ENCODE measurements at regions not wholly inside any gene's neighbourhood (a gene's known extent, or its start where the extent isn't known, plus 50 kb on each side); places are given as distances from the start of the nearest gene placed in this dataset.

DNA sequence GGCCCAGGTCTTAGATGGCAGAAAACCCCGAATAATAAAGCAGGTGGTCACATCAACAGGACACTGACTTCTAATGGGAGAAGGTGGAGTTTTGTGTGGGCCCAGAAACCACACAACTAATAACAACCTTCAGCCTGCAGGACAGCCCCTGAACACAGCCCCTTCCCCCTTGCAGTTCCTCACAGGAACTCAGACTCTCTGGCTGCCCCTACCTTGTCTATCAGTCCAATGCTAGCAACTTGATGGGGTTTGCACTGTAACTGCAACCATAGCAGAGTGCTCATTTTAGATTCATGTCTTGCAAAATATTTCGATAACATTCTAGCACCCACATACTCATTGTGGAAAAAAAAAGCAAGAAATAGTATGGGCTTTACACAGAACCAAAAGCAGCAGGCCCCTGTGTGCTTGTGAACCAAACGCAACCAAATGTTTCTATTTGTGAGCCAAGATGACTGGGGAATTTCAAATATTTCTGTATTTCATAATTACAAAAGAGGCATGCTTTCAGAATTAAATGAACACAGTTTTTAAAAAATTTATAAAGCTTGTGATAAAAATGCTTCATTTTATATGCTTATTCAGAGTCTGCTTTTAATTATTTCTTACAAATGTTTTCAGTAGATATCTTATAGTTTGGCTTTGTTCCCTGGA is 62.7 kb upstream of the PDE4D start:
- Histone ChIP-seq H3K4me3 (no peak overlapping the region), H3K4me1 (no peaks in the 10 kb centered on the region), H3K36me3 (no peaks in the 10 kb centered on the region), H3K27me3 (no peaks in the 10 kb centered on the region), H3K27ac (no peak overlapping the region), H3K9me3 (no peaks in the 10 kb centered on the region), H3K9ac (ENCODE audit: low read depth in 2 of 2, low read length in 2 of 2) (no peak overlapping the region)
- intact Hi-C loops (cut with DNase I) = no loop called here
- no peak for DNase-seq
- TF ChIP-seq, protein P1, sequence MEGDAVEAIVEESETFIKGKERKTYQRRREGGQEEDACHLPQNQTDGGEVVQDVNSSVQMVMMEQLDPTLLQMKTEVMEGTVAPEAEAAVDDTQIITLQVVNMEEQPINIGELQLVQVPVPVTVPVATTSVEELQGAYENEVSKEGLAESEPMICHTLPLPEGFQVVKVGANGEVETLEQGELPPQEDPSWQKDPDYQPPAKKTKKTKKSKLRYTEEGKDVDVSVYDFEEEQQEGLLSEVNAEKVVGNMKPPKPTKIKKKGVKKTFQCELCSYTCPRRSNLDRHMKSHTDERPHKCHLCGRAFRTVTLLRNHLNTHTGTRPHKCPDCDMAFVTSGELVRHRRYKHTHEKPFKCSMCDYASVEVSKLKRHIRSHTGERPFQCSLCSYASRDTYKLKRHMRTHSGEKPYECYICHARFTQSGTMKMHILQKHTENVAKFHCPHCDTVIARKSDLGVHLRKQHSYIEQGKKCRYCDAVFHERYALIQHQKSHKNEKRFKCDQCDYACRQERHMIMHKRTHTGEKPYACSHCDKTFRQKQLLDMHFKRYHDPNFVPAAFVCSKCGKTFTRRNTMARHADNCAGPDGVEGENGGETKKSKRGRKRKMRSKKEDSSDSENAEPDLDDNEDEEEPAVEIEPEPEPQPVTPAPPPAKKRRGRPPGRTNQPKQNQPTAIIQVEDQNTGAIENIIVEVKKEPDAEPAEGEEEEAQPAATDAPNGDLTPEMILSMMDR (IDR thresholded peaks at IDR 0.05) = no peak

DNA sequence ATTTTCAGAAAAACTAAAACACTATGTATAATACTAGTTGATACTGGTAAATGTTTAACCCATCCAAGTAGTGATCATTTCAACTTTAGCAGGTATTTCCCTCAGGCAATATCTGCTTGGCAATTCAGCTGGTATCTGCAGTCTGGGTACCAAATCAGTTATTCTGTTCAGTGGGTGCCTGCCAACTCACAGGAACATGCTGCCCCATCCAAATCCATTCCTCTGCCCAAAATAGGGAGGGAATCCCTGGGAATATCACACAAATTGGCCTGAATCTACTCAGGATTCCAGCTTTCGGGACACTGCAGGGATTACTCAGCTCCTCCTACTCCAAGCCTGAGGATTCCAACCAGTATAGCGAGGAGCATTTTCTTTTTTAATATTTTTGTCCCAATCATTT is 61.7 kb upstream of the PDE4D start:
- no peaks in the 10 kb centered on the region for H3K4me1 ChIP-seq
- no peak for DNase-seq
- TF ChIP-seq, protein P1 (IDR thresholded peaks at IDR 0.05) = no peak

DNA sequence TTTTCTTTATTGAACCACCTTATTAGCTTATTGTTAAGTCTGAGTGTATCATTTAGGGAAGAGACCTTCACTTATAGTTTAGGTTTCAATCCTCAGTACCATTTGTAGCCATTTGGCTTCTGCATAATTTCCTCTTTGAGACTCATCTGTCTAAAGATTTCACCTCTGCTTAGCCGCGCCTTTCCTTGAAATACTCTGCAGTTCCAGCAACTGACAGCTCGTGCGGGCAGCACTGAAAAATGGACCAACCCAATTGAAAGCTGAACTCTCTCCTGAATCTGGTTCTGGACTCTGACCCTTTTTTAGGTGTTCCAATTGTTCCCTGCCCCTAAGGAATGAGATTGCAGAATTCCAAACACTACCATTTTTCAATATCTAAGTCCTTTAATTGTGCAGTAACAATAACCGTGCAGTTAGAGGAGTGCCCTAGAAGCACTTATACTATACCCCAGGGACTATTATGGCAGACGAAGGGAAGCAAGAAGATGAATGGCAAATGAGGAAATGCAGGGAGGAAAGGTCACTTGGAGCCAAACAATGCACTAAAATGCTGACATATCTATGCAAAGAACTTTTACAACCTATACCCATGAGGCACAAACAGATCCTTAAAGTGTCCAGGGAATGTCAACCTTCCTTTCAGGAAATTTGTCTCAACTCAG is 50.1 kb upstream of the PDE4D start:
- no peak overlapping the region for H3K27ac ChIP-seq
- intact Hi-C loops (cut with DNase I) = no loop called here
- no peaks in the 10 kb centered on the region for H3K27me3 ChIP-seq
- peak; percentile 21 for DNase-seq
- H3K4me1 ChIP-seq = no peaks in the 10 kb centered on the region
- no peak overlapping the region for H3K9ac ChIP-seq (ENCODE audit: low read depth in 2 of 2, low read length in 2 of 2)
- TF ChIP-seq, protein P1 (IDR thresholded peaks at IDR 0.05) = no peak
- no peaks in the 10 kb centered on the region for H3K36me3 ChIP-seq
- no peaks in the 10 kb centered on the region for H3K9me3 ChIP-seq
- H3K4me3 ChIP-seq = no peak overlapping the region

More for the DNA sequence above, 61.7 kb upstream of the PDE4D start:
- H3K9ac ChIP-seq (ENCODE audit: low read depth in 2 of 2, low read length in 2 of 2) = no peak overlapping the region
- H3K27me3 ChIP-seq = no peaks in the 10 kb centered on the region
- no peaks in the 10 kb centered on the region for H3K9me3 ChIP-seq
- intact Hi-C loops (cut with DNase I) = no loop called here
- H3K36me3 ChIP-seq = no peaks in the 10 kb centered on the region
- no peak overlapping the region for H3K4me3 ChIP-seq
- H3K27ac ChIP-seq = no peak overlapping the region

All from colonic mucosa (tissue), 4 donors.